ENCODE measurements at regions not wholly inside any gene's neighbourhood (a gene's known extent, or its start where the extent isn't known, plus 50 kb on each side); places are given as distances from the start of the nearest gene placed in this dataset.
"Not testable (repeated sequence)": the region's sequence is repeated elsewhere in the genome, so short reads cannot be mapped to it uniquely, and the experiment has no call there.

- no peak for DNase-seq
These were observed 211.9 kb upstream of the PRICKLE2 start for GRCh38 chr3:64437131-64437530.

DNA sequence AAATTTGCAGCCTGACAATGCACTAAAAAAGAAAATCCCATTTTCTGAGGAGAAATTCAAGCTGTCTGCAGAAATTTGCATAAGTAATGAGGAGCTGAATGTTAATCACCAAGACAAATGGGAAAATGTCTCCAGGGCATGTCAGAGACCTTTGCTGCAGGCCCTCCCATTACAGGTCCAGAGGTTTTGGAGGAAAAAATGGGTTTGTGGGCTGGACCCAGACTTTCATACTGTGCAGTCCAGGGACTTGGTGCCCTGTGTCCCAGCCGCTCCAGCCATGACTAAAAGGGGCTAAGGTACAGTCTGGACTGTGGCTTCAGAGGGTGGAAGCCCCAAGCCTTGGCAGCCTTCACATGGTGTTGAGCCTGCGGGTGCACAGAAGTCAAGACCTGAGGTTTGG, 209.8 kb upstream of the PRICKLE2 start:
- not testable (repeated sequence) for DNase-seq

- no peak for DNase-seq
These were observed 207.6 kb upstream of the PRICKLE2 start for GRCh38 chr3:64432870-64433269.

- no peak for DNase-seq
These were observed 206.3 kb upstream of the PRICKLE2 start for GRCh38 chr3:64431526-64432091.

- DNase-seq, result no peak
These were observed 202.4 kb upstream of the PRICKLE2 start for GRCh38 chr3:64427671-64428070.

GRCh38 chr3:64426551-64426950, 201.3 kb upstream of the PRICKLE2 start:
- DNase-seq, result no peak

GRCh38 chr3:64422932-64423331, 197.7 kb upstream of the PRICKLE2 start:
- no peak for DNase-seq

DNA sequence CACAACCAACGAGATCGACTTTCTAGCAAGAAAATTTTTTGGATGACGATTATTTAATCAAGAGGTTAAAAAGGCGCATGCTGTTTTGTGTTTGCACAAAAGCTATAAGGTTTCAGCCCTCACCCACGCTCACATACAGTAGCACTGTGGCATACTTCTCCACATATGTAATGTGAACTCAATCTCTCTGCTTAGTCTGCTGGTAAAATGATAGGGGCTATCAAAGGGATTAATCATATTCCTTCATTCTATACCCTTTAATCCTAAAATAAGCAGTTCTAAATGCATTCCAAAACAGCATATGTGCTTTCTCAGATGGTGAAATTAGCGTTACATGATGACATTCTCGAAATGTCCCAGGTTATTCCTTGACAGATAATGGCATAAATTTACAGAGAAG, 196.9 kb upstream of the PRICKLE2 start:
- DNase-seq, result no peak

DNA sequence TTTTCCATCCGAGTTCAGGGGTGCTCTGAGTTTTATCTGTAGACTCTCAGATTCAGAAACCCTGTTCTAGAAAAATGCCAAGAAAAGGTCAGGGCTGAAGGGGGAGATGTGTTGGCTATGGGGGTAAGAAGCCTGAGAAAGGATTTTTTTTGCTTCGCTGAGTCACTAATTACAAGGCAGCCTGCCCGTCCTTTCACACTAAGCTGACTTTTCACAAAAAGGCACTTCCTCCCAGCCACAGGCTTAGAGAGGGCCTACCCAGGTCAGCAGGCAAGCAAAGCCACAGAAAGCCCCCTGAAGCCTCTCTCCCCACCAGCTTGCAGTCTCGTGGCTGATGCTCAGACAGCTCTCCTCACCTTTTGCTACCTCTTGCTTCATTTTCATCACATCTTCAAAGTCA, 192.6 kb upstream of the PRICKLE2 start:
- DNase-seq, result no peak

DNA sequence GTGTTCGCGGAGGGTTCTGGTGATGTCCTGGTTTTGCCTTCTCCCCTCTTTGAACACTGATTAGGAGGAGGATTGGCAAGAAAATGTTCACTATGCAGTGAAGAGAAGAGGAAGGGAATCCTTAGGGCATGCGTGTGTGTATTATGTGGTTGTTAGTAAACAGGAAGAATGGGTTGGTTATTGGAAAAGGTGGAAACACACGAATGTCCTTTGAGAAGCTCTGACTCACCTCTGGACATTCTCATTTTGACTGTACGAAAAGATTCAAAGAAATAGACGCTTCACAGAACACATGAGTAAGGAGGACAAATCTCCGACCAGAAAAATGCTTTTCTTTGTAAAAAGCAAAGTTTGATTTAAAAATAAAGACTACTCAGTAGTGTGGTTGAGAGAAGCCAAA, 188.8 kb upstream of the PRICKLE2 start:
- no peak for DNase-seq

DNA sequence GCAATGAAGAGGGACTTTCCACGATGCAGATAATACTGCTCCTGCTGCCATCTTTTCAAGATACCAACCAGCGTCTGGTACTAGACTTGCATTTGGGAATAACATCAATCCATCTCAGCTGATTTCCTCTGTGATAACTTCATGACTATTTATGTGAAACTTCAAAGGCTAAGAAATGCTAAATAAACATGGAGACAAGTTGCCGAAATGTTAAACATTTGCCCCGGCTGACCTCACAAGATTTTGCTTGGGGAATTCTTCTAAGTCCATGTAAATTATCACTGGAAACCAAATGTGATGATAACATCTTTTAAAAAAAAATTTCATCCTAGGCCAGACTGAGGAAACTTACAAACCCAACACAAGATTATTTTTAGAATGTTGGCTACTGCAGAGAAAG, 185.8 kb upstream of the PRICKLE2 start:
- DNase-seq, result no peak

DNA sequence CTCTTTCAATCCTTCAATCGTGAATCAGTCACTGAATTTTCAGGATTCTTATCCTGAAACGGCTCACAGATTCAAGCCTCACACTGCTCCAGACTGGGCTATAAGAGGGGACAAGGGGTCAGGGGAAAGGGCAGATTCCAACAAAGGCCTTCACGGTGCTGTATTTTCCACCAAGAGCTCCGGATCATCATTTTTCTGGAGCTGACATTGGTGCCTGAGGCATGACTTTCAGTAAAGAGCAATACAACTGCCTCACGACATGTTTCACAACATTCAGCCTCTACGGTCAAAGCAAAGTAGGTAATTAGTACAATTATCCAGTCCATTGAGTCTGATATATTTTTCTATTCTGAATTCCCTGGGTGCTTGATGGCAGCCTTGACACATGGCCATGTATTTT, 185.0 kb upstream of the PRICKLE2 start:
- no peak for DNase-seq

DNA sequence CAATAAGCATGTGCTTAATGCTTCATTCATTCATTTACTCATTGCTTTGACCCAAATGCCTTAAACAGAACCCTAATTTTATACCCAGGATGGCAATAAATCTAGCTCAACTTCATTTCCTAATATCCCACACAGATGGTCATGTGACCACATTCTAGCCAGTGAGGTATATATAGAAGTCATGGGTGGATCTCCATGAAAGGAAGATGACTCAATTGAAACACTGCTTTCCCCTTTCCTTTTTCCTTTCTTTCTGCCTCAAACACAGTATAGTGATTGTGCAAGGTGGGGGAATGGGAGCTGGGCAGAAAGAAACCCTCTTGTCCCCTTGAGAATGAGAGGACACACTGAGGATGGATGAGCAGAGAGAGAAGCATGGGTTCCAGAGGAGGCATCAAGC, 183.5 kb upstream of the PRICKLE2 start:
- DNase-seq, result no peak

DNA sequence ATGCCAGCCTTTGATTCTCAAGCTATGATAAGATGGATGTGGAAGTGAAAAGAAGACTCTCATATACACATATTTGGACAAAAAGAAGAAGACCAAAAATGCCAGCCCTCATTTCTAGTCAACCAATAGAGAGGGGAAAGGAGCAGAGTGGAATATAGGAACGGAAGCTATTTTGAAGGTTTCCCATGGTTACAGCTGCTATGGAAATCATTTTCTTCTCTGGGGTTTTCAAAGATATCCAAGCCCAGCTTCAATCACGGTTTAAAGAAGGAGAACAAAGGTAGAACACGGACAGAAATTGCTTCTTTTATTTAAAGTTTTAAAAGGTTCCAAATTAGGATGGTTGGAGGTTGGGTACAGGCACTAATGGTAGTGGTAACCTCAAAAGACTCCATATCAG, 181.0 kb upstream of the PRICKLE2 start:
- DNase-seq, result no peak

GRCh38 chr3:64405211-64405835, 180.1 kb upstream of the PRICKLE2 start:
- no peak for DNase-seq

- no peak for DNase-seq
These were observed 175.4 kb upstream of the PRICKLE2 start for GRCh38 chr3:64400706-64401105.

DNA sequence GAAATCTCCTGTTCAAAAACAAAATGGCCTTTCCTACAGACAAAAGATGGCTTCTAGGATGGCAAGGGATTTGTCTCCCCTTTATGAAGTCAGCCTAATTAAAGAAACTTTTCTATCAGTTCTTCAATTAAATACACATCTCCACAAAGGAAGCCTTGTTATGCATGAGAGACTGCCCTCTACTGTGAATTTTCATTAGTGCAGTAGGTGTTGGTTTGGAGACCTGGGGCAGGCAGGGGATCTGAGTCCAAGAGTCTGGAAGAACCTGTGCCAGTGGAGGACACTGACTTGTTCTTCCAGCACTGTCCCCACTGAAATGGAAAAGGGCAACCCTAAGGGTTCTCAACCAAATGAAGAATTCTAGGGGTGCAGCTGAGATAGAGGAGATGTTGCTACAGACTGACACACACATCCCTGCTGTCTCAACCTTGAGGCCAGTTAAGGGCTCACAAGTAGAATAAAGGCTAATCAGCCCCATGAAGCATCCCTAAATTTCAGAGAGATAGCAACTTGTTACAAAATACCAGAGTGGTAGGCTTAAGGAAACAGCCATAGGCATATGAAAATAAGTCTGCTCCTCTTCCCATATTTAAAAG, 174.0 kb upstream of the PRICKLE2 start:
- peak; percentile 5 for DNase-seq

DNA sequence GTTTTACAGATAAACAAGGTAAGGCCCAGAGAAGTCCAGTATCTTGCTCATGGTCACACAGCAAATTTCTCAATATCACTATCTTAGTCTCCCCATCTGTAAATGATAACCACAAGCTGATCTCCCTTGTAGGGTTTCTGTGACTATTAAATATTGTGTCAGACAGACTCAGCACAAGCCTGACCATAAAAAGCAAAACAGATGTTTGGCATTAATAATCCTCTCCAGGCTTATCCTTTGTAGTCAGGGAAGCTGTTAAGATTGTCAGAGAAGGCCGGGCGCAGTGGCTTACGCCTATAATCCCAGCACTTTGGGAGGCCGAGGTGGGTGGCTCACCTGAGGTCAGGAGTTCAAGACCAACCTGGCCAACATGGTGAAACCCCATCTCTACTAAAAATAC, 173.2 kb upstream of the PRICKLE2 start:
- no peak for DNase-seq

GRCh38 chr3:64398006-64398405, 172.7 kb upstream of the PRICKLE2 start:
- no peak for DNase-seq

GRCh38 chr3:64397573-64397972, 172.3 kb upstream of the PRICKLE2 start:
- no peak for DNase-seq

DNA sequence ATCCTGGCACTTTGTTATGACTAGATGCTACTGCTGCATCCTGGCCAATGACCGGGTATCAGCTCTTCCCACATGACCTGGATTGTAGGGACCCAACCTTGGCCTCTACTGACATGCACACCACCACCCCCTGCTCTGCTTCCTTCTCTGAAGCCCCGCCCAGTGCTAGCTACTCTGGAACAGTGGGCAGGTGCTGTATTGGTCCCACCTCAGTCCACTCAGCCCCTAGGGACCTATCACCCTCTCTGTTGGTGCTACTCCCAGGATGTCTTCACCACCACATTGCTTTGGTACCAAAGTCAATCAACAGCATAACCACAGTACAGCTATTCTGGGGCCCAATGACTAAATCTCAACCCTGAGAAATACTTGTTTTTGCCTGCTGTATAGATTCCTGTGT, 170.2 kb upstream of the PRICKLE2 start:
- no peak for DNase-seq

- DNase-seq, result no peak
These were observed 167.9 kb upstream of the PRICKLE2 start for GRCh38 chr3:64393193-64393592.

DNA sequence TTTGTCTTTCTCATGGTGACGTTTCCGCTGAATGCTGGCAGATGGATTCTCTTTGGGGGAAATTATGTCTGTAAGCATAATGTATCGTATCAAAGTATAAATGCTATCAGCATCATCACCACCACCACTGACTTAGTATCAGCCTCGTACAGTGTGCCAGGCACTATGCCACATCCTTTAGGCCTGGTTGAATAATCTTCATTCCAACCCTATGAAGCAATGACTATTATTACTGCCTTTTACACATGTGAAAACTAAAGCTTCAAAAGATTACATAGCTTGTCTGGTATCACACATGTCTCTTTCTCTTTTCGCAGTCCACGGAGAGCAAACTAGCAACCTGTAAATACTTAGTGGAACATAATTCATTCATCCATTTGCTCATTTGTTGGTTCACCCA, 166.7 kb upstream of the PRICKLE2 start:
- DNase-seq, result no peak

GRCh38 chr3:64390893-64391292, 165.6 kb upstream of the PRICKLE2 start:
- no peak for DNase-seq

DNA sequence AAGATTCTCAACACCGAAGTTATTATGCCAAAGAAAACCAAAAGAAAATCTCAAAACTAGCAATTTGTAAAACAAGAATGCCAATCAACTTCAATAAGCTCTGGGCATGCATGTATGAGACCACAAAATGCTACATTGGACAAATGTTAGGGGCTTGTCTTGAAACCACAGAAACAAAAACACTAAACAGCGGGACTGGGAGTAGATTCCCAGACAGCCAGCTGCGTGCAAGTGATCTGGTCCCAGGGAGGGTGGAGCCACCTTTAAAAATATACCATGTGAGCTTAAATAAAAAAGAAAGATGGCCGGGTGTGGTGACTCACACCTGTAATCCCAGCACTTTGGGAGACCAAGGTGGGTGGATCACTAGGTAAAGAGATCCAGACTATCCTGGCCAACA, 163.6 kb upstream of the PRICKLE2 start:
- DNase-seq, result no peak
